ENCODE measurements at regions not wholly inside any gene's neighbourhood (a gene's known extent, or its start where the extent isn't known, plus 50 kb on each side); places are given as distances from the start of the nearest gene placed in this dataset.

DNA sequence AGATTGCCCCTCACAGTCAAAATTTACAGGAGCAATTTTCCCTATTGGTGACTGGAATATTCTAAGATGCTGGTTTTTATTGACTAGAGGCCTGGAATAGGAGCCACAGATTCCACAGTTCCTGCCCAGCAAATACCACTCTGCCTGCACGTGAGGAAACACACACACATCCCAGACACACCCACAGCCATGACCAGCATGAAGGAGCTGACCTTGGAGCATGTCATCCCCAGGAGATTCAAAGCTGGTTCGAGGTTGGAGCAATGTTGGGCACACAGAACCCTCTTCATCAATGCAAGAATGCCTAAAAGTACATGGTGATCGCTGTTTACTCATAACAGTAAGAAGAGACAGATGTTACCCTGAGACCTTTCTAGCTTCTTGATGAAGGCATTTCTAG is 244.6 kb upstream of the FOXQ1 start:
- Histone ChIP-seq H3K27me3 (replicated peaks; ENCODE audit: control insufficient read depth, insufficient read depth, low read length, poor library complexity, severe bottlenecking) (no peaks in the 10 kb centered on the region), H3K36me3 (ENCODE audit: control insufficient read depth, insufficient read depth, low read length) (no peaks in the 10 kb centered on the region), H3K9me3 (ENCODE audit: control insufficient read depth, low read length) (no peaks in the 10 kb centered on the region), H3K27ac (ENCODE audit: insufficient read depth, low read length, poor library complexity, severe bottlenecking) (no peak overlapping the region), H3K4me1 (ENCODE audit: control insufficient read depth, insufficient read depth, low read length, poor library complexity, severe bottlenecking) (no peaks in the 10 kb centered on the region), H3K4me3 (ENCODE audit: insufficient read depth, low read depth, low read length, poor library complexity, severe bottlenecking) (no peak overlapping the region)
- DNase-seq, result no peak

DNA sequence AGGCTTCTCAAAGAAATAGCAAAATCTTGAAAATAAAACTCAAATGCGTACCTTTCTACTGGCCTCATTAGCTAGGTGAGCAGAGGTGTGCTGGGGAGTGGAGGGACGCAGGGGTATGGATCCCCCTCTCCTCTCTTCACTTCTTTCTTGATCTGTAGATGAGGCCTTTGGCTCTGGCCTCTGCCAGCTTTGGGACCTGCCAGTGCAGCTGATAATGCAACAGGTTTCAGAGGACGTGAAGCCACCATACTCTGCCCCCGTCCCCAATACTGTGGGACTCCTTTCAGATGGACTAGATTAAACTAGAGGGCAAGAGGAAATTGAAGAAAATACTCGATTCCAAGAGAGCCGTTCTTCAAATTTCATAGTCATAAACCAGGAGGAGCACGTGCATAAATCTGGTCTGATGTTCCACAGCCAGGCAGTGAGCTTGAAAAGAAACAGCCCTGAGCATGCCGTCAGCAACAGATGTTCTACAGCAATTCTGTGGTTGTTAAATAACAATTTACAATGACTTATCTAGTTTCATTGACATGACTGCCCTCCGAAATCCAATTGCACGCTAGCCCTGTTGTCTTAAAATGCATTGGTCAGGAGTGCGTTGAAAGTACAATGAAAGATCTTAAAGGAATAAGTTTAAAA is 245.3 kb upstream of the FOXQ1 start:
- DNase-seq, result no peak
- H3K9me3 ChIP-seq (ENCODE audit: control insufficient read depth, low read length), result no peaks in the 10 kb centered on the region
- H3K27me3 ChIP-seq (replicated peaks; ENCODE audit: control insufficient read depth, insufficient read depth, low read length, poor library complexity, severe bottlenecking), result no peaks in the 10 kb centered on the region
- no peak overlapping the region for H3K27ac ChIP-seq (ENCODE audit: insufficient read depth, low read length, poor library complexity, severe bottlenecking)
- H3K4me3 ChIP-seq (ENCODE audit: insufficient read depth, low read depth, low read length, poor library complexity, severe bottlenecking), result no peak overlapping the region
- H3K36me3 ChIP-seq (ENCODE audit: control insufficient read depth, insufficient read depth, low read length), result no peaks in the 10 kb centered on the region
- no peaks in the 10 kb centered on the region for H3K4me1 ChIP-seq (ENCODE audit: control insufficient read depth, insufficient read depth, low read length, poor library complexity, severe bottlenecking)

DNA sequence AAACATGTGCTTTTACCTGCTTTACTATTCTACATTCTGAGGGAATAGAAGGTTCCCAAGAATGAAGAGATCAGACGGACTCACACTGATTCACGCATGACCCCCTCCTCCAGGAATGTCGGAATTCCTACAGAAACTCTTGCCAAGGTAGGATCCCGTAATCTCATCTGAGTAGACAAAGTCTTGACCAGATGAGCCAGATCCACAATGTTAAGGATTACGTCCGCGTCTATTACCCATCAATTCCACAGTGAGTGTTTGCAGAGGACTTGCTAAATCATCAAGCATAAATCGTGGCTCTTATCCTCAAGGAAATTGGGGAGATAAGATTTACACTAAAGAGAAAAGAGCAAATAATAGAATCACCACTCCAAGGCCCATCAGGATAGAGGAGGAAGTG is 245.9 kb upstream of the FOXQ1 start:
- DNase-seq, result no peak
- Histone ChIP-seq H3K27me3 (replicated peaks; ENCODE audit: control insufficient read depth, insufficient read depth, low read length, poor library complexity, severe bottlenecking) (no peaks in the 10 kb centered on the region), H3K4me3 (ENCODE audit: insufficient read depth, low read depth, low read length, poor library complexity, severe bottlenecking) (no peak overlapping the region), H3K27ac (ENCODE audit: insufficient read depth, low read length, poor library complexity, severe bottlenecking) (no peak overlapping the region), H3K9me3 (ENCODE audit: control insufficient read depth, low read length) (no peaks in the 10 kb centered on the region), H3K4me1 (ENCODE audit: control insufficient read depth, insufficient read depth, low read length, poor library complexity, severe bottlenecking) (no peaks in the 10 kb centered on the region), H3K36me3 (ENCODE audit: control insufficient read depth, insufficient read depth, low read length) (no peaks in the 10 kb centered on the region)

DNA sequence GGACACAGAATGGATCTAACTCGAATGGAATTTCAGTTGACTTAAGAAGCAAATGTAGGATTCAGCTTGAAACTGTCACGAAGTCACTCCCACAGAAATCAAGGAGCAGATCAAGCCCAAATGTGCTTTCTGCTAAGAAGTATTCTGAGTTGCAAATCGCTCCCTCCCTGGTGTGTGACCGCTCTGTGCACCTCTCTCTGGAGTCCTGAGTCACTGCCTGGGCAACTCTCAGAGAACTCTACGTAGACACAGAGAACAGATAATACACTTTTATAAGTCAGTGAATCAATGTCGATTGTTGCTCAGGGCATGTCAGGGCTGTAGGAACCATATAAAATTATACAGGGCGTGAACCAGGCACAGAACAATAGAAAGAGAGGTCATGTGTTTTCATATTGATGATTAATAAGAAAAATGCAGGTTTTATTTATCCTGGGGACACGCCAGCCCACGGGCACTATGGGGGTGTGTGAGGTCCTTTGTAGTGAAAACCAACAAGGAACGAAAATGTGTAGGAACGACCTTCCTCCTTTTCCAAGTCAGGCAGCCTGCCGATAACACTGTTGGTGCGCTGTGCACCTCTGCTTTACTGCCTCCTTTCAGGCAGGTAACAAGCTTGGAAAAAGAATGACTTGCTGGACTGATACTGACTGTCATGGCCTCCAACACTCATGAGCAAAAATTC is 248.1 kb upstream of the FOXQ1 start:
- no peak overlapping the region for H3K4me3 ChIP-seq (ENCODE audit: insufficient read depth, low read depth, low read length, poor library complexity, severe bottlenecking)
- no peaks in the 10 kb centered on the region for H3K4me1 ChIP-seq (ENCODE audit: control insufficient read depth, insufficient read depth, low read length, poor library complexity, severe bottlenecking)
- H3K9me3 ChIP-seq (ENCODE audit: control insufficient read depth, low read length), result no peaks in the 10 kb centered on the region
- H3K36me3 ChIP-seq (ENCODE audit: control insufficient read depth, insufficient read depth, low read length), result no peaks in the 10 kb centered on the region
- no peaks in the 10 kb centered on the region for H3K27me3 ChIP-seq (replicated peaks; ENCODE audit: control insufficient read depth, insufficient read depth, low read length, poor library complexity, severe bottlenecking)
- H3K27ac ChIP-seq (ENCODE audit: insufficient read depth, low read length, poor library complexity, severe bottlenecking), result no peak overlapping the region
- DNase-seq, result no peak

DNA sequence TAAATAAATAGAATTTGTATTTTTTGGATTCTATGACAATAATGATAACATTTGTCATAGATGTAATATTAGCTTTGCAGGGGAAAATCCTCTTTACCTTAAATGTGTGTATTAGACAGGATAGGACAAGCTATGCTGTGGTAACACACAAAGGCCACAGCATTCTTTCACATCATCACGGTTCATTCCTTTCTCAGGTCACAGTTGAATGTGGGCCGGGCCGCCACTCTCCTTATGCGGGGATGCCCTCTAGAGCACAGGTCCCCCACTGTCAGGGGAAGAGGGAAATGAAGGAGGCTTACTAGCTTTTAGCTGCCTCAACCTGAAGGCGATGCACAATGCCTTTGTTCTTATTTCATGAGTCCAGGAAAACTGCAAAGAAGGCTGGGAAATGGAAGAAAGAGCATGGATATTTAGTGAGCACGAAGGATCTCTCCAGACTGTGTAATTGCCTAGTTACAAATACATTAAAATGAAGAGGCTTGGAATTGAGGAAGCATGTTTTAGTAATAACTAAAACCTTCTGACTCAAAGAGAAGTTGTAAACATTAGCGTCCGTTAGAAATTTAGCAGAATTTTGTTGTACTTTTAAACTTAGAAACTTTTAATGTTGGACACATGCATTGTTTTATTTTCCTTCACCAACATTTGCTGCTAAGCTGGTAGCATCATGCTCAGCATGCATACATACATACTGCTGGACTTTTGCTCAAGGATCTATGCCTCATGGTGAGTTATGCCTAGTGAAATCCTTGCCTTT is 248.9 kb upstream of the FOXQ1 start:
- no peaks in the 10 kb centered on the region for H3K4me1 ChIP-seq (ENCODE audit: control insufficient read depth, insufficient read depth, low read length, poor library complexity, severe bottlenecking)
- DNase-seq, result no peak
- H3K9me3 ChIP-seq (ENCODE audit: control insufficient read depth, low read length), result no peaks in the 10 kb centered on the region
- H3K36me3 ChIP-seq (ENCODE audit: control insufficient read depth, insufficient read depth, low read length), result no peaks in the 10 kb centered on the region
- no peak overlapping the region for H3K27ac ChIP-seq (ENCODE audit: insufficient read depth, low read length, poor library complexity, severe bottlenecking)
- no peak overlapping the region for H3K4me3 ChIP-seq (ENCODE audit: insufficient read depth, low read depth, low read length, poor library complexity, severe bottlenecking)
- H3K27me3 ChIP-seq (replicated peaks; ENCODE audit: control insufficient read depth, insufficient read depth, low read length, poor library complexity, severe bottlenecking), result no peaks in the 10 kb centered on the region

DNA sequence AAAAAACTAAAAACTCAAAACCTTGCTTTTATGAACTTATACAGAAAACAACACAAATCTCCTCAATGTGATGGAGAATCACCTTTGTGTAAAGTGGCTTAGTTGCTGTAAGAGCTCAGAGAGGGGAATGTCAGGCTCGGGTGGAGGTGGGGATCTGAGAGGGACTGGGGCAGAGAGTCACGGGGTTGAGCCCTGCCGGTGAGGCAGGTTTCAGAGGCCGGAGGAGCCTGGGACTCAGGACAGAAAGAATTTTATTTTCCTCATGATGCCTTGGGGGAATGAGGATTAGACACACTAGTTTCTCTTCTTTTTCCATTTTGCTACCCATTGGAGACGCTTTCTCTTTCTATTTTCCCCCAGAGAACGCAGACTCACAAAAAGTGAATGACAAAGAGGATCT is 252.3 kb upstream of the FOXQ1 start:
- H3K9me3 ChIP-seq (ENCODE audit: control insufficient read depth, low read length), result no peaks in the 10 kb centered on the region
- H3K27ac ChIP-seq (ENCODE audit: insufficient read depth, low read length, poor library complexity, severe bottlenecking), result no peak overlapping the region
- no peaks in the 10 kb centered on the region for H3K27me3 ChIP-seq (replicated peaks; ENCODE audit: control insufficient read depth, insufficient read depth, low read length, poor library complexity, severe bottlenecking)
- no peak for DNase-seq
- H3K36me3 ChIP-seq (ENCODE audit: control insufficient read depth, insufficient read depth, low read length), result no peaks in the 10 kb centered on the region
- no peaks in the 10 kb centered on the region for H3K4me1 ChIP-seq (ENCODE audit: control insufficient read depth, insufficient read depth, low read length, poor library complexity, severe bottlenecking)
- H3K4me3 ChIP-seq (ENCODE audit: insufficient read depth, low read depth, low read length, poor library complexity, severe bottlenecking), result no peak overlapping the region

DNA sequence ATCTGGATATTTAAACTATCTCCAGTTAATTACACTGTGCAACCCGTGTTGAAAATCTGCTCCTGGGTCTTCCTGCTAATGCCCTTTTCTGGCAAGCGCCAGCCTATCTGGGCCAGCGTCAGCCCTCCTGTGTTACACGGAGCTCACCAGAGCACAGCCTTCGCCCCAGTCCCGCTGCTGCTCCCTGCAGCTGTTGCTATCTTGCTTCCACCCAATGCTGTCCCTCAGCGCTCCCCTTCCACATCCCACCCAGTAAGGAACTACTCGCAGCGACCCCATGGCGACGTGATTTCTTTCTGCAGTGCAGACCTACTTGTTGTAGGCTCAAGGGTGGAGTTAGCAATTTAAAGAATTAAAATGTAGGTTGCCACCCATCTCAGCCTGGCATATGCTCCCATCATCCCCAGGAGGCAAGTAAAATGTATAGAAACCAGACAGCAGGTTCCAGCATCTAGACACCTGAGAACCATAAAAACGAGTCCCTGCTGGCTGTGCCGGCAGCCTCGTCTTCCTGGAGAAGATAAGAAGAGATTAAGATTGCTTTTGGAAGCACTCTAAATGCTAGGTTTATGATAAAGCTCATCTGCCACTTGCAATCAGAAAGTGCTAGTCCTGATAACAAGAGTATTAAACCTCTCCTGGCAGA is 254.3 kb upstream of the FOXQ1 start:
- Histone ChIP-seq H3K9me3 (ENCODE audit: control insufficient read depth, low read length) (no peaks in the 10 kb centered on the region), H3K4me1 (ENCODE audit: control insufficient read depth, insufficient read depth, low read length, poor library complexity, severe bottlenecking) (no peaks in the 10 kb centered on the region), H3K27ac (ENCODE audit: insufficient read depth, low read length, poor library complexity, severe bottlenecking) (no peak overlapping the region), H3K4me3 (ENCODE audit: insufficient read depth, low read depth, low read length, poor library complexity, severe bottlenecking) (no peak overlapping the region), H3K27me3 (replicated peaks; ENCODE audit: control insufficient read depth, insufficient read depth, low read length, poor library complexity, severe bottlenecking) (no peaks in the 10 kb centered on the region), H3K36me3 (ENCODE audit: control insufficient read depth, insufficient read depth, low read length) (no peaks in the 10 kb centered on the region)
- no peak for DNase-seq

DNA sequence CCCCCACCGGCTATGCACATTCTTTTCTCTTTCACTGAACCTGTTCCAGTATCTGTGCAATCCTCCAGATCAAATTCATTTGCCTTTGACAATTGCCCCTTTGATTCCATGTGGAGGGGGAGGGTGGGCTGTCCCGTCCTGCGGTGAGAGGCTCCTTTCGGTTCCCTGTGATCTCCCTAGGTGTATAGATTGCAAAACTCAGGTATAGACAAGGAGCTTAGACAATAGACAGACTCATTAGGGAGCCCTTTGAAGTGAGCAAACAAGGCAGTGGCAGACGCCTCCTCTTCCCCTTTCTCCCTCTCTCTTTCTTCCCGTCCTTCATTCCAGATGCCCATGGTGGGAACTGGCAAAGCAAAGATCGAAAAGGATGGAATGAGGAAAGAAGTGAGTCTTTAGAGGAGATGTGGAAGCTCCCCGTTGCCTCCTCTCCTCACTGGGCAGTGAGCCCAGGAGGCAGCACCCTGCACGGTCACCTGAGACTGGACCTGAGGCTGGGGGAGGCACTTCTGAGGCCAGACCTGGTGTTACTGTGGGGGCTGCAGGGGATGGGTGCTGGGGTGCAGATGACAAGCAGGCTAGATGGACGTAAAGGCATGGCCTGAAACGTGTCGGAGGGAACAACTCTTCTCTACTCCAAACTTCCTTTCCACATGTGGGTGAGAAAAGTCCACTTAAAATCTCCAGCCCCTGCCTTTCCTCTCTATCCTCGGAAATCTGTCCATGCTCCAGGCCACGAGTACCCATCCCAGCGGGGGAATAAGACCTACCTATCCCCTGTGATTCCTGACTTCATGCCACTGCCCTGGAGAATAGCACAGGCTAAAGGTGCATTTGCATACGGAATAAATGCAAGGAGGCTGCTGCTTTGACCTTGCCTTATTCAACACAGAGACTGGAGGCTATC is 256.6 kb upstream of the FOXQ1 start:
- H3K4me3 ChIP-seq (ENCODE audit: insufficient read depth, low read depth, low read length, poor library complexity, severe bottlenecking), result no peak overlapping the region
- H3K4me1 ChIP-seq (ENCODE audit: control insufficient read depth, insufficient read depth, low read length, poor library complexity, severe bottlenecking), result no peaks in the 10 kb centered on the region
- H3K9me3 ChIP-seq (ENCODE audit: control insufficient read depth, low read length), result no peaks in the 10 kb centered on the region
- DNase-seq, result no peak
- H3K27ac ChIP-seq (ENCODE audit: insufficient read depth, low read length, poor library complexity, severe bottlenecking), result no peak overlapping the region
- H3K36me3 ChIP-seq (ENCODE audit: control insufficient read depth, insufficient read depth, low read length), result no peaks in the 10 kb centered on the region
- H3K27me3 ChIP-seq (replicated peaks; ENCODE audit: control insufficient read depth, insufficient read depth, low read length, poor library complexity, severe bottlenecking), result no peaks in the 10 kb centered on the region

DNA sequence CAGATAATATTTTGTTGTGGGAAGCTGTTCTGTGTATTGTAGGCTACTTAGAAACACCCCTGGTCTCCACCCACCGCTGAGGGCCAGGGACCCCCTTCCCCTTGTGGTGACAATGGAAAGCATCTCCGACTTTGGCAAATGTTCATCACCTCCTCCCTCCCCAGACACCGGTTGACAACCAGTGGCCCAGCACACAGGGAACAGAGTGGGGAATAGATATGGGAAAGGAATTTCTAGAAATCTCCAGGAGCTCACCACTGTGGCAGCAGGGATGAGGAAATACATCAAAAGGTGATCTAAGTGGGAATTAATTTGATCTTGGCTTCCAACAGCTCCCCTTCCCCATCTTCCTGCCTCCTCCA is 257.3 kb upstream of the FOXQ1 start:
- H3K9me3 ChIP-seq (ENCODE audit: control insufficient read depth, low read length), result no peaks in the 10 kb centered on the region
- H3K27ac ChIP-seq (ENCODE audit: insufficient read depth, low read length, poor library complexity, severe bottlenecking), result no peak overlapping the region
- no peaks in the 10 kb centered on the region for H3K27me3 ChIP-seq (replicated peaks; ENCODE audit: control insufficient read depth, insufficient read depth, low read length, poor library complexity, severe bottlenecking)
- no peaks in the 10 kb centered on the region for H3K4me1 ChIP-seq (ENCODE audit: control insufficient read depth, insufficient read depth, low read length, poor library complexity, severe bottlenecking)
- no peaks in the 10 kb centered on the region for H3K36me3 ChIP-seq (ENCODE audit: control insufficient read depth, insufficient read depth, low read length)
- H3K4me3 ChIP-seq (ENCODE audit: insufficient read depth, low read depth, low read length, poor library complexity, severe bottlenecking), result no peak overlapping the region
- DNase-seq, result no peak

All from effector memory CD4-positive, alpha-beta T cell (primary cell).